Mucosa of gallbladder (tissue), 1 donor: ENCODE measurements at regions not wholly inside any gene's neighbourhood (a gene's known extent, or its start where the extent isn't known, plus 50 kb on each side); places are given as distances from the start of the nearest gene placed in this dataset.

Source experiments
- DNase-seq: peaks from one replicate; pipeline ENCODE4 v3.0.0-alpha.2; 2020; ENCODE audit warnings: low spot score
- donor health status: DM: no; HTN: no; CAD: no.

- no peak for DNase-seq
Measured at GRCh38 chr5:109945097-109945678, 255.5 kb downstream of the MAN2A1 start.

- DNase-seq: no peak
Measured at GRCh38 chr5:109945723-109946480, 256.2 kb downstream of the MAN2A1 start.

- no peak for DNase-seq
Measured at GRCh38 chr5:109946610-109947009, 256.9 kb downstream of the MAN2A1 start.

- DNase-seq: no peak
Measured at GRCh38 chr5:109947667-109948066, 257.9 kb downstream of the MAN2A1 start.

GRCh38 chr5:109950634-109951033, 260.9 kb downstream of the MAN2A1 start:
- no peak for DNase-seq

- no peak for DNase-seq
Measured at GRCh38 chr5:109951348-109951747, 261.6 kb downstream of the MAN2A1 start.

- DNase-seq: no peak
Measured at GRCh38 chr5:109951758-109952157, 262.0 kb downstream of the MAN2A1 start.

- DNase-seq: no peak
Measured at GRCh38 chr5:109953761-109954160, 264.0 kb downstream of the MAN2A1 start.

GRCh38 chr5:109956884-109957283, 267.2 kb downstream of the MAN2A1 start:
- no peak for DNase-seq

- no peak for DNase-seq
Measured at GRCh38 chr5:109958082-109958481, 268.4 kb downstream of the MAN2A1 start.

GRCh38 chr5:109959652-109960051, 269.9 kb downstream of the MAN2A1 start:
- DNase-seq: no peak

- no peak for DNase-seq
Measured at GRCh38 chr5:109961751-109962150, 272.0 kb downstream of the MAN2A1 start.

- no peak for DNase-seq
Measured at GRCh38 chr5:109962882-109963603, 273.3 kb downstream of the MAN2A1 start.

GRCh38 chr5:109964136-109964535, 274.4 kb downstream of the MAN2A1 start:
- DNase-seq: no peak

GRCh38 chr5:109965634-109966033, 275.9 kb downstream of the MAN2A1 start:
- DNase-seq: no peak

- DNase-seq: no peak
Measured at GRCh38 chr5:109971968-109972367, 282.2 kb downstream of the MAN2A1 start.

- no peak for DNase-seq
Measured at GRCh38 chr5:109981979-109982378, 292.3 kb downstream of the MAN2A1 start.

- no peak for DNase-seq
Measured at GRCh38 chr5:109982966-109983534, 293.3 kb downstream of the MAN2A1 start.

GRCh38 chr5:109986726-109987125, 297.0 kb downstream of the MAN2A1 start:
- DNase-seq: no peak

- DNase-seq: no peak
Measured at GRCh38 chr5:109987355-109987754, 297.6 kb downstream of the MAN2A1 start.

GRCh38 chr5:109987970-109988369, 298.2 kb downstream of the MAN2A1 start:
- no peak for DNase-seq

GRCh38 chr5:109989161-109989560, 299.4 kb downstream of the MAN2A1 start:
- DNase-seq: no peak
